Brain microvascular endothelial cell (primary cell): ENCODE measurements at regions not wholly inside any gene's neighbourhood (a gene's known extent, or its start where the extent isn't known, plus 50 kb on each side); places are given as distances from the start of the nearest gene placed in this dataset.
"Not testable (repeated sequence)": the region's sequence is repeated elsewhere in the genome, so short reads cannot be mapped to it uniquely, and the experiment has no call there.

Source experiments
- DNase-seq: peaks from one replicate; pipeline ENCODE4 v3.0.0-alpha.2; 2020
- H3K27ac ChIP-seq: fragments of 250-450 bp; sonication (Bioruptor Pico); 2 replicates; pipeline ENCODE4 v1.5.1; 2020; ENCODE audit warnings: mild to moderate bottlenecking, moderate library complexity
- H3K27me3 ChIP-seq: fragments of 250-450 bp; sonication (Bioruptor Pico); replicated peaks from 2 replicates; pipeline ENCODE4 v1.5.1; 2020; ENCODE audit warnings: mild to moderate bottlenecking
- H3K36me3 ChIP-seq: fragments of 250-450 bp; sonication (Bioruptor Pico); replicated peaks from 2 replicates; pipeline ENCODE4 v1.5.1; 2020; ENCODE audit warnings: mild to moderate bottlenecking
- H3K4me3 ChIP-seq: 2 replicates; pipeline ENCODE4 v1.5.1; 2011; ENCODE audit warnings: low read depth, mild to moderate bottlenecking, control low read depth, low read length, moderate library complexity
- in situ Hi-C: cut with HindIII; loops from 2 replicates; pipeline ENCODE4 v1.10.0; 2017; ENCODE audit warnings: low sequenced_read_pairs, low pct_ligation_motif_present

- H3K36me3 ChIP-seq, in situ Hi-C loops, H3K27me3 ChIP-seq, H3K27ac ChIP-seq, DNase-seq: not testable (repeated sequence)
- peak overlapping the region; percentile 57 for H3K4me3 ChIP-seq
These were observed 373.7 kb downstream of the BCL2L11 start for GRCh38 chr2:111494288-111494980.

DNA sequence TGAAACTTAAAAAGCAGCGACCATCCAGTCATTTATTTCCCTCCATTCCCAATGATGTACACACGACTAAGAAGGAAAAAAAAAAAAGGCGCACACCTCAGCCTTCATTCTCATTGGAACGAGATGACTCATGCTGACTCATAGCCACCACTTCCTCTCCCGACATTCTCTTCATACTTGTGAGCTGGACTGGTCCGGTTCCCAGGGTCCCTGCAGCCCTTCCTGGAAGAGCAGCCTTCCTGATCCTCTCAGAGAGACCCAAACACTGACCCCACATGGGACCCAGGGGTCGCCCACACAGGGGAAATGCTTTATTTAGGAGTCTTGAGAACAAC lies 374.2 kb downstream of the BCL2L11 start:
- H3K36me3 ChIP-seq, H3K27ac ChIP-seq, H3K27me3 ChIP-seq, DNase-seq, in situ Hi-C loops: not testable (repeated sequence)
- H3K4me3 ChIP-seq, result peak overlapping the region; percentile 57

- H3K36me3 ChIP-seq, in situ Hi-C loops, H3K4me3 ChIP-seq, H3K27me3 ChIP-seq: not testable (repeated sequence)
- peak overlapping the region; percentile 67 for H3K27ac ChIP-seq
- DNase-seq, result peak; percentile 60
These were observed 374.9 kb downstream of the BCL2L11 start for GRCh38 chr2:111495636-111496035.

GRCh38 chr2:111496176-111496575 lies 375.5 kb downstream of the BCL2L11 start:
- H3K36me3 ChIP-seq, DNase-seq, in situ Hi-C loops, H3K4me3 ChIP-seq, H3K27me3 ChIP-seq: not testable (repeated sequence)
- H3K27ac ChIP-seq, result peak overlapping the region; percentile 67

DNA sequence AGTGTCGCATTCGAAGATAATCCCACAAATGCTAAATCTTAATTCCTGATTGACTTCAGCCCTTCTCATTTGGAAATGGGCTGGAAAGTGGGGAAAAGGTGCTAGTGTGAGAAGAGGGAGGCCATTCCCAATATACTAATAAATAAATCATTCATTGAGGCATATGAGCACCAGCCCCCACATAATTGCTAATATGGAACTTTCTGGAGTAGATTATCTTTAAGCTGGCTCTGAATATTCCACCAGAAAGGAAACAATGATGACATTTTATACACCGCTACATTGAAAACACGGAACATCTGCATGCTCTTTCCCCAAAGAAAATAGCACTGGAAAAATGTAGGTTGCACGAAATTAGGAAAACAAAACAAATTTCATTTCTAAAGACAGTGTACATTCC lies 376.1 kb downstream of the BCL2L11 start:
- in situ Hi-C loops, H3K27me3 ChIP-seq, H3K36me3 ChIP-seq, DNase-seq, H3K4me3 ChIP-seq: not testable (repeated sequence)
- H3K27ac ChIP-seq, result peak overlapping the region; percentile 38

DNA sequence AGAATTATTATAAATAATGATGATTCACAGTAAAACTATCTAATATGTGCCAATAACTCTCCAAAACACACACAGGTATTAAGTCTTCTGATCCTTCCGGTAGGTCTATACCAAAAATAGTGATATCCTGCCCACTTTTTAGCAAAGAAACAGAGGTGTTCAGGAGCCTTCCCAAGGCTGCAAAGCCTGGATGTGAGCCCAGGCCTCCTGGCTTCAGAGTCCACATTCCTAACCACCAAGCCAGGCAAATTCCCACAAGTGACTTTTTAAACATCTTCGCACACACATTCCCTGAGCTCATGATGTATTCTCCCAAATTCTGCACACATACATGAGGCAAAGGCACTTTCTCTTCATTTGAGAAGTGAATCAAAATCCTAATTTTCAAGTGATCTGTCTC lies 376.6 kb downstream of the BCL2L11 start:
- H3K27me3 ChIP-seq, H3K36me3 ChIP-seq, DNase-seq, H3K4me3 ChIP-seq, in situ Hi-C loops, H3K27ac ChIP-seq: not testable (repeated sequence)

DNA sequence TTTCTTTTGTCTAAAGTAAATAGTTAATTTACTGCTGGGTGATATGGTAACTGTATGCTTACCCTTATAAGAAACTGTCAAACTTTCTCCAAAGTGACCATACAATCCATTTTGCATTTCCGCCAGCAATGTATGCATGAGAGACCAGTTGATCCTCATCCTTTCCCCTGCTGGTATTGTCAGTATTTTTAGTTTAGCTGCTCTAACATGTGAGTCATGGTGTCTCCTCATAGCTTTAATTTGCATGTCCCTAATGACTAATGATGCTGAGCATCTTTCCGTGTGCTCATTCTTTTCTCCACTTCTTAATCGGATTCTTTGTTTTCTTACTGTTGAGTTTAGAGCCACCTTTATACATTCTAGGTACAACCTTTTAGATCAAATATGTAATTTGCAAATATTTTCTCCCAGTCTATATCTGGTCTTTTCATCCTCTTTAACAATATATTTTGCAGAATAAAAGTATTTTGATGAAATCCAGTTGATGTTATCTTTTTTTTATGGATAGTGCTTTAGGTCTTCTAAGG lies 379.9 kb downstream of the BCL2L11 start:
- H3K4me3 ChIP-seq, H3K27me3 ChIP-seq, H3K27ac ChIP-seq, DNase-seq, H3K36me3 ChIP-seq, in situ Hi-C loops: not testable (repeated sequence)

- H3K27ac ChIP-seq, H3K36me3 ChIP-seq, DNase-seq, in situ Hi-C loops, H3K27me3 ChIP-seq, H3K4me3 ChIP-seq: not testable (repeated sequence)
These were observed 380.0 kb downstream of the ANAPC1 start for GRCh38 chr2:111503844-111504570.

DNA sequence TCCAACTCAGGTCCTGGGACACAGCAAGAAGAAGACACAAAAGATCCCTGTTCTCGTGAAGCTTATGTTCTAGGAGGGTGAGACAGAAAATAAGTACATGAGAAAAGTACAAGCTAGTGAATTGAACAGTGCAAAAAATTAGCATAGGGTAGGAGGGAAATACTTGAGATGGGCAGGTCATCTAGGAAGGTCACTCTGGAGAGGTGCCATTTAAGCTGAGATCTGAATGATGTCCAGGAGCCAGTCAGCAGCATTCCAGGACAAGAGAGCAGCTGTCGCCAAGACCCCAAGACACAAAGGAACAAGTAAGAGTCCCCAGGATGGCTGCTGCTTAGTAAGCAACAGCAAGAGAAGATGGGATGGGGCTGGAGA lies 379.4 kb downstream of the ANAPC1 start:
- DNase-seq, H3K4me3 ChIP-seq, in situ Hi-C loops, H3K27ac ChIP-seq, H3K27me3 ChIP-seq, H3K36me3 ChIP-seq: not testable (repeated sequence)

DNA sequence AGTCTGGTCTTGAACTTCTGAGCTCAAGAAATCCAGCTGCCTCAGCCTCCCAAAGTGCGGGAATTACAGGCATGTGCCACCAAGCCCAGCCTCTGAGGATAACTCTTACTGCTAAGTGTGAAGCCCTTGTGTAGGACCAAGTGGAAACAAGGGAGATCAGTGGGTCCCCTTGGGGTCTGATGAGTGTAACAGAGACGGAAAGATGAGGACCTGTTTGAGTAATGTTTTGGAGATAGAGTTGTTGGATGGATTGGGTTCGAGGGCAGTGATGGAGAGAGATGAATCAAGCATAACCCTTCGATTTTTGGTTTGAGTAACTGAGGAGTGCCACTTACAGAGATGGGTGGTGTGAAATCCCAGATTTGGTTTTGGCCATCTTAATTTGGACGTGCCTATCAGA lies 378.7 kb downstream of the ANAPC1 start:
- DNase-seq, H3K27me3 ChIP-seq, in situ Hi-C loops, H3K27ac ChIP-seq, H3K4me3 ChIP-seq, H3K36me3 ChIP-seq: not testable (repeated sequence)

DNA sequence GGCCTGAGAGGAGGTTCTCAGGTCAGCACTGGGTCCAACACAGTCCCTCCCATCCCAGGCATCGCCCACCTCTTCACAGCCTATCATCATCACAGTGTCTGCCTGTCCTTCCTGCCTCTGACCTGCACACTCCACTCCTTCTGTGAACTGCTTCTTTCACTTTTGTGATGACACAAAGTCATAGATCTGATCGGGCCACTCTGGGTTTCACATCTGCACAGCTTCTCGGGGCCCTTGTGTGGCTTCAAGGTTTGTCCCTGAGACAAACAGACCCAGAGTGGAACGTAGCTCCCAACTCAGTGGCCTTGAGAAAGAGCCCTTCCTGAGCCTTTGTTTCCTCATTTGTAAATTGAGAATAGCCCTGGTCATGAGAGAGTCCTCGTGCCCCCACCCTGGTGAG lies 377.1 kb downstream of the ANAPC1 start:
- H3K4me3 ChIP-seq, H3K27me3 ChIP-seq, in situ Hi-C loops, H3K27ac ChIP-seq, DNase-seq, H3K36me3 ChIP-seq: not testable (repeated sequence)

- H3K27me3 ChIP-seq, H3K4me3 ChIP-seq, DNase-seq, H3K36me3 ChIP-seq, H3K27ac ChIP-seq, in situ Hi-C loops: not testable (repeated sequence)
These were observed 374.6 kb downstream of the ANAPC1 start for GRCh38 chr2:111509225-111509869.

- H3K27me3 ChIP-seq, in situ Hi-C loops, H3K4me3 ChIP-seq, DNase-seq, H3K36me3 ChIP-seq, H3K27ac ChIP-seq: not testable (repeated sequence)
These were observed 373.6 kb downstream of the ANAPC1 start for GRCh38 chr2:111510384-111510783.

DNA sequence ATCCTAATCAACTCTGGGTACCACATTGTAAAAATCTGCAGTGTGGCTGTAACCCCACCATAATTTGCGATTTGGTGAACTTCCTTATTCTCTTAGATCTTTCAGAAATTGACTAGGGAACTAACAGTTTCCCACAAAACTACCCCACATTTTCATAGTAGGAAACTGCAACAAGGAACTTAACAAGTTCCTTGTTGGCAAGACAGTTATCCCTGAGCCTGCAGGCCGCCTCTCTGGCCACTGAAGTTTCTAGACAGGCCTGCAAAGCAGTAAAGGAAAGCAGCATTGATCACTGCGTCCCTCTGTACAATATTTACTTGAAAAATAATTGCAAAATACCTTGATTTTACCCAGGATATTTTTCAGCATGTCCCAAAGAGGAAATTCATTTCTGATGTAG lies 372.9 kb downstream of the ANAPC1 start:
- in situ Hi-C loops, DNase-seq, H3K27me3 ChIP-seq, H3K27ac ChIP-seq, H3K36me3 ChIP-seq, H3K4me3 ChIP-seq: not testable (repeated sequence)
